GM21381 (cell line): ENCODE measurements at regions not wholly inside any gene's neighbourhood (a gene's known extent, or its start where the extent isn't known, plus 50 kb on each side); places are given as distances from the start of the nearest gene placed in this dataset.
"Not testable (repeated sequence)": the region's sequence is repeated elsewhere in the genome, so short reads cannot be mapped to it uniquely, and the experiment has no call there.

Experiments
- ATAC-seq: cut with Tn5 transposase; IDR thresholded peaks from one replicate; pipeline ENCODE4 v1.9.1; 2021; ENCODE audit warnings: mild to moderate bottlenecking, moderate library complexity; ENCODE audit not compliant: unreplicated experiment

DNA sequence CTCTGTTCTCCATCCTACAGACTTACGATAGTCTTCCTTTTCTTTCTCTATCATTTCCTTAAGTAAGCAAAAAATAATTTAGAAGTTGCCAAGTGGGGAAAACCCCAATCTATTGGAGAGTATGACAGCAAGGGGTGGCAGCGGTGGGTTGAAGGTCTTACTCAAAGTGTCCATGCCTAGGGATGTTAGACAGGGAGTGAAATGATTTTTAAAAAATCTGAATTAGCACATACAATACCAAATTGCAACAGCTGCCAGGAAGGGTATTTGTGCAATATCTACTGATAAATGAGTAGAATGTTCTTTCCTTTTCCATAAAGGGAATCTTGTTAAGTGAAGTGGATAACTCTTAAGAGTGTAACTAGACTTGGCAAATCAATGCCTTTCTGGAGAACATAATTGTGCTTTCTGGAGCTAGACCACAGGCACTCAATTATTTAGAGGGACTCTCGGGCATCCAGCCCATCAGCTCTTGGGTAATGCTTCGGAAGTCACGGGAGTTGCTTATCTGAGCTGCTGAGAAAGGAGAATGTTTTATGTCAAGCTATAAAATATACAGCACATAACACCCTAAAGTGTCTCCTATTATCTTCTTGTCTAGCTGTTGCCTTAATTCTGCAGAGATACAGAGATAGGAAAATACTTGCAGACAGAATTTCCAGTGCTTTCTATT lies 151.5 kb downstream of the KCNJ2 start:
- no peak for ATAC-seq

DNA sequence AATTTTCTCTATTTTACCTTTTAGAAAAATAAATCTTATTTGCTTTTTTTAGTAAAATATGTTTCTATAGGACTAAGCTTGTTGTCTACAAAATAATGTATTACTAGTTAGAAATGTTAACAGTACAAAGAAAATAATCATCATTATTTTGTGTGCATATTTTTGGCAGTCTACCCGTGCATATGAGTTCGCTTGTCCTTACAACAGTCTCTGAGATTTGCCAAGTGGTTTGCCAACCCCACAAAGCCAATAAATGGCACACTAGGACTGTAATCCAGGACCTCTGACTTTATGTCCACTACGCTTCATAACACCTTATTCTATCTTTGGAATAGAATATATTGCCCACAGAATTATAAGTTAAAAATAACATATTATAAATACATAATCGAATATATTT lies 152.0 kb downstream of the KCNJ2 start:
- ATAC-seq = no peak

DNA sequence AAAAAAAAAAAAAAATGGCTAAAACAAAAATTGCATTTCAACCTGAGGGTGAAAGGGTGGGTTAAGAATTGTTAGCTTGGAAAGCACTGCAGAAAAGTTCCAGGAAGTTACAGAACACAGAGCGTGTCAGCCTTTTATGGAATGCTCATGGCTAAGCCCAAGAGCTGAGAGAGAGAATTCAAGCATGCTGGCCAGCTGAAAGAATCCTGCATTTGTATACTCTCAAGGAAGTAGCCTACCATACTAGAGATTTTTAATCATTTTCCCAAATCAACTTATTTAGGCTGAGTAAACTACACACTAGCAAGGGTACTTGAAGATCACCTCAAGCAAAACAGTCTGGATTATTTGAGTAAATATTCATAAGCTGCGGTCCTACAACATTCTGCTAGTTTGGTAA lies 153.9 kb downstream of the KCNJ2 start:
- ATAC-seq = no peak

DNA sequence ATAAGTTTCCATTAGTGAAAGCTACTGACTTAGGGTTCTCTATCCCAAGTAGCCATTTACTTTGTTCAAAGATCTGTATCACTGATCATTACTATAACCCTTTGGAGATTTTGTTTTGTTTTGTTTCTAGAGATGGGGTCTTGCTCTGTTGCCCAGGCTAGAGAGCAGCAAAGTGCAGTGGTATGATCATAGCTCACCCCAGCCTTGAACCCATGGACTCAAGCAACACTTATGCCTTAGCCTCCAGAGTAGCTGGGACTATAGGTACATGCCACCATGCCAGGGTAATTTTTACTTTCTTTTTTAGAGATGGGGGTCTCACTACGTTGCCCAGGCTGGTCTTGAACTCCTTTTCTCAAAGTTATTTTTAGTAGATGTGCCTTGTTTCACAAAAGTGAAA lies 154.7 kb downstream of the KCNJ2 start:
- no peak for ATAC-seq

DNA sequence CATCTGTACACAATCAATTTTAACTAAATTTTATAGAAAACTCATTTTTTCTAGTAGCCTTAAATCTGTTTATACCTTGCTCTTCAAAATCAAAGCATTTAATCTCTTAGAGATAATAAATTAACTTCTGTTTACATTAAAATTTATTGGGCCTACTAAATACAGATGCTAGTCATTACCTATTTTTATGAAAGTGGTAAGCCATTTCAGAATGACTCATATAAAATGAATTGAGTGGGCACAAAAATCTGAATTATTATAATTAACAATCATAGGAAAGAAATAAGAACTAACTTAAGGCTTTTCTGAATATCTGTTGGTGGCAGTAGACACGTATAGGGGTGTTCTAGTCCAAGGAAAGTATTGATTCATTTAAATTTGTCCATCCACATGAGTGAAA lies 157.9 kb downstream of the KCNJ2 start:
- ATAC-seq = no peak

DNA sequence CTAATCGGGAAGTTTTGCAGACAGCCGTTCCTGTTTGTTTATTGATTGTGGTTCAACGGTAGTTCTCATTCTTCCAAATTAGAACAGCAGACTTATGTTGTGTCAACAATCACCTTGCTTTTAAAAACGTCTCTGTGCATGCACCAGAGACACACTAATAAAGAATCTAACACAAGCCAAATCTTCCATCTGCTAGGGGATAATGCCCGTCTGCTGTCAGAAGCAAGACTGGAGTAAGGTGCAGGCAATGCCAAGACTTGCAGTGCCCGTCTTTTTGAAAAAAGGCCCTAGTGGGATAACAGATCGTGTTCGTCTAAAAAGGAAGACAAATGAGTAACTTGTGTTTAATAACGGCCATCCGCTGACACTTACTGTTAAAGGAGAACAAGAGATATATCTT lies 158.4 kb downstream of the KCNJ2 start:
- ATAC-seq = no peak

DNA sequence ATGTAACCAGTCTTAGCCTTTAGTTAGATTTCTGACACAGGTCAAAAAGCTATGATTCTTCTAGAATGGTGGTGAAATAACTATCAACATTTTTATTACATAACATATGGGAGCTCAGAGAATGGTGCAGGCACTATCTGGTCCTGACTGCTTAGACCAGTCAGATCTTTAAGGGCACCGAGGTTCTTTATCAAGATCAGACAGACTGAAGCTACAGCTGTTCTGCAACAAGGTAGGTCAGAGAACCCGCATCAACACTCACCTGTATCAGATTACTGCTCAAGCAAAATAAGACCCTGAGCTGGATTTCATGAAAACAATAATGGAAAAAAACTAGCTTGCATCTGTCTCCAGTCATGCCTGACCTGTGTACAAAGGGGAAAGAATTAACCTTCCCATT lies 160.4 kb downstream of the KCNJ2 start:
- no peak for ATAC-seq

DNA sequence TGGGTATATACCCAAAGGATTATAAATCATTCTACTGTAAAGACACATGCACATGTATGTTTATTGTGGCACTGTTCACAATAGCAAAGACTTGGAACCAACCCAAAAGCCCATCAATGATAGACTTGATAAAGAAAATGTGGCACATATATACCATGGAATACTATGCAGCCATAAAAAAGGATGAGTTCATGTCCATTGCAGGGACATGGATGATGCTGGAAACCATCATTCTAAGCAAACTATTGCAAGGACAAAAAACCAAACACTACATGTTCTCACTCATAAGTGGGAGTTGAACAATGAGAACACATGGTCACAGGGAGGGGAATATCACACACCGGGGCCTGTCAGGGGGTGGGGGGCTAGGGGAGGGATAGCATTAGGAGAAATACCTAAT lies 161.7 kb downstream of the KCNJ2 start:
- ATAC-seq = not testable (repeated sequence)

DNA sequence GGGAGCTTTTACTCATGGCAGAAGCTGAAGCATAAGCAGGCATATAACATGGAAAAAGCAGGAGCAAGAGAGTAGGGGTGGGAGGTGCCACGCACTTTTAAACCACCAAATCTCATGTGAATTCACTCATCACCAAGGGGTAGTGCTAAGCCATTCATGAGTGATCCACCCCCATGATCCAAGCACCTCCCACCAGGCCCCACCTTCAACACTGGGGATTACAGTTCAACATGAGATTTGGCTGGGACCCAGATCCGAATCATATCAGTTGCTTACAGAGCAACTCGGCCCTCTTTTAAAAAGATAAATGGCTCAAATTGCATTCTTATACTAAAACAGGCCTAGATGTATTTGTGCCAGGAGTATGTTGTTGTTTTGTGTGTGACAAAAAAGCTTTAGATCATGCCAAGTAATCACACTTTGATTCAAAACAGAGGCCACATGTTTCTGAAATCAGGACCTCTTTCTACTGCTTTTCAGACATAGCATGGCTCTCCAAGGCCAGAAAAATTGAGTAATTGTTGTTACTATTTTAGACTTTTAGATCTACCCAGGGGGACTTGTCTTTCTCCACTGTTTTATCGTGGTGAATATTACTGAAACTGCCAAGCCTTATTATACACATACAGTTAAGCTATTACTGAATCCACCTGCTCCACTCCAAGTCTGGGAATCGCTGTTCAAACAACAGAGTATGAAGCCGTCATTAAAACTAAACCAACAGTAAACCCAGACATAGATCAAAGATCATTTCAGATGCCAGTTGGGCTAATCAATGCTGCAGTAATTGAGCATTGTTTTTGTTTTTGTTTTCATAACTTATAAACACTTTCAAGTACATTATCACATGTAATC lies 163.3 kb downstream of the KCNJ2 start:
- ATAC-seq = no peak

DNA sequence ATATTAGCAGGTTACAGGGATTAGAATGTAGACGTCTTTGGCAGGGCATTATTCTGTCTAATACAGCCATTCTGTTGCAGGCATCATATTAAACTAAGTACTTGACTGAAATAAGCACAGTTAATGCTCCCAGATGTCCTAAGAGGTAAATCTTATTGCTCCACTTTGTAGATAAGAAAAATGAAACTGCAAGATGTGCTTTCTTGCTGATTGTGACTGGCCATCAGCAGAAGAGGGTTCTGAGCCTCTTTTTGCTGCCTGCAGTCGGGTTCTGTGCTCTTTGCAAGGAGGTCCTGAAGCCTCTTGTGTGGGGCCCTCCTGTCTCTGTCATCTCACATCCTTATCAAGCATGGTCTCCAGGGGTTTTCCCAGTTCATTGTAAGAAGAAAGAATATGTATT lies 167.1 kb downstream of the KCNJ2 start:
- ATAC-seq = no peak

DNA sequence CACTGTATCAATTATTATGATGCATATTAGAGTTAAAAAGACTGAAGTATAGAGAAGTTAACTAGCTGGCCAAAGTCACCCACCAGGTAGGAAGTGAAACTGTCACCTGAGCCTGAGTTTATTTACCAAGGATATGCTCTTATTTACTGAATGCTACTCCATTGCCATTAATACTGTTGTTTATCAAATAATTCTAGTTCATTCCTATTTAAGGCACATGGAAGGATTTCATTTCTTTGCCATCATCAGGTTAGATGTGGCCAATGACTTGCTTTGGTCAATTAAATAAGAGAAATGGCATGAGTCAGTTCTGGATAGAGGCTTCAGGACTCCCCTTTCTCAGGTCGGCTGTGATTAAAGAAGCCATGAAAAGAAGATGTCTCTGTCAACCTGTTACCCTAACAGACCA lies 169.6 kb downstream of the KCNJ2 start:
- no peak for ATAC-seq

DNA sequence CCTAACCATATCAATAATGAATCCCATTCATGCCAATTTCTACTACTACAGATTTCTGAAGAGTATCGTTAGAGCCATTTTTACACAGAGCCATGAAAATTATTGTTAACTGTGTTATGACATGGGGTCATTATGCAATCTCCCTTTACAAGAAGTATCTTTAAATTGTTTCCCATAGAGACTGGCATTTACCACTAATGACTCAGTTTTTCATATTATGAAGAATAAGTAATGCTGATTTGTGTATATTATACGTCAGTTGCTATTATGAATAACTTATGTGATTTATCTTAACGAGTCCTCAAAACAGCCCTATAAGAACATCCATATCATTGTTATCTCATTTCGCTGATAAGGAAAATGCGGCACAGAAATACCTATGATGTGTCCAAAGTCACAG lies 173.8 kb downstream of the KCNJ2 start:
- ATAC-seq = no peak

DNA sequence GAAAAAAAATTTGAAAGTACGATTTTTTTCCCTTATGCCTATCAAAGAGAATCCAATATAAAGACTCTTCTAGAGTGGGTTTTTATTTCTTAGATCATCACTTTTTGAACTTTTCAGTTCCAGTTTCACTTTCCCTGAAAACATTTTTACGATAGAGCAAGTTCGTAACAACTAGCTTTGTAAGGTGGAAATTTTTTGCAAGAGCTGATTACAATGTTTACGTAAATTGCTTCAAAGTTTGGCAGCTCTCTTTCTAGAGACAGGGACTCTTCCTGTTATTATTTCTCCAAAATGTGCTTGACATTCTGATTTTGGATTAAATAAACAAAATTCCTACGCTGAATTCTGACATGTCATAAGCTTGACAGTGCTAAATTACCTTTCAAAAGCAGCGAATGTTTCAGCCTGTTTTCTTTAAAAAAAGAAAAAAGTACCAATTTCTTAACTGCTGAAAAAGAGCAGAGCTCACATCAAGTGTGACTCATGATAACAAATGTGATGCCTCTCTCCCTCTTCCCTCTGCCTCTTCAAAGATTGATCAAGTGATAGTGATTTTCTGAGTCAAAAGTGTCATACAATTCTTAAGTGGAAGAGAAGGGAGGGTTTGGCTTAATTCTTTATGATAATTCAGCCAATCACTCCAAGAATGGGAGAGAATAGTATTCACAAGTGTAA lies 175.2 kb downstream of the KCNJ2 start:
- no peak for ATAC-seq

DNA sequence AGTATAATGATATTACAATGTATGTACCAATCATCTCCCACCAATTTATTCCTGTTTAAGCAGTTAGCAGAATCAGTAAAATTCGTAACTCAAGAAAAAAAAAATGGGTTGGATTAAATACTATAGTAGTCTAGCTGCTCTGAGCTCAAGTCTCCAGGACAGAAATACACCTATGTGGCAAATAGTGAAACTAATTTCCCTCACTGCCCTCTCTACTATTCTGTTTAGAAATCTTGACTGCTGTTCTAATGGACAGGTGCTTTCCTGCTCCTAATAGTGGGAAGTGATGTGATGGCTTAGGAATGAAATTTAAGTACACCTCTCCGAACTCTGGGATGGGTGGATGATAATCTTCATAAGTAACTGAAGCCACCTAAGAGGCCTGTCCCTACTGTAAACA lies 175.7 kb downstream of the KCNJ2 start:
- ATAC-seq = no peak

DNA sequence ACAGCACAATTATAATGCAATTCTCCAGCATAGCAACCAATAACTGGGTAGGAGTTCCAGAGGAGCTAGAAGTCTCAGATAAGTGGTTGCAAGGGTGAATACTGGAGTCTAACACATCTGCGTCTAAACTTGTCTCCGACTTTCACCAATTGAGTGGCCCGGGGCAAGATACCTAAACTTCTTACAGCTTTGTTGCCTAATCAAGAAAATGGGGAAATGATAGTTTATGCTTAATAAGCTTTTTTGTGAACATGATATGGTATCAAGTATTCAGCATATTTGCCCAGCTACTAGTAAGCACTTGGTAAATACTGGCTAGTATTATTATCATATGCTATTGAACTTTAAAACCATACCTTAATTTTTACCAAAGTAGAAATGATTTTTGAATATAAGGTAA lies 183.5 kb downstream of the KCNJ2 start:
- no peak for ATAC-seq

DNA sequence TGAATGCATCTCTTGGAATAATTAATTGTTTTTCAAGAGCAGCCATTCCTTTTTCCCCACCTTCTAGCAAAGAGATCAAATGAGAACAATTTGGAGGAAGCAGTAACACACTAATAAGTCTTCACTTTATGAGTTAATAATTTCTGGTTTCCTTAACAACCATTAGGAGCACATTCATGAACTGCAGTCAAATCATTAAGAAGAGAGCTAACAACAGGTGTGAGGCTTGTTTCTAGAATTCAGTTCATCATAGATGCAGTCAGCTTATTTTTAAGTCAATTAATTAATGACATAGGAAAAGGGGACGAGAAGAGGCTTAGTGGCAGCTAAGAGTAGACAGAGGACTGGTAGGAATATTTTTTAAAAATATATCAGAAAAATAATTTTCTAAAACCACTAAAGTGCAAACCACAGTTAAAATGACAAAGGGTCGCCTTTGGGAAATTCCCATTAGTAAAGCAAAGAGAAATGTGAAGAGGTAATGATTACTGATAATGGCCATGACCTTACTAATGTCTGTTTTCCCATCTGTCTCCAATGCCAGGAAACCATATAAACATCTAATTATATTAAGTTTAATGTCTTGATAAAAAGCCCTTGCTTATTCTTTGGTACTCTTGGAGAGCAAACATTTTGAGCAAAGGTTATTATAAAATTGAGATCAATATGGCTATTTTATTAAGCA lies 184.2 kb downstream of the KCNJ2 start:
- no peak for ATAC-seq

DNA sequence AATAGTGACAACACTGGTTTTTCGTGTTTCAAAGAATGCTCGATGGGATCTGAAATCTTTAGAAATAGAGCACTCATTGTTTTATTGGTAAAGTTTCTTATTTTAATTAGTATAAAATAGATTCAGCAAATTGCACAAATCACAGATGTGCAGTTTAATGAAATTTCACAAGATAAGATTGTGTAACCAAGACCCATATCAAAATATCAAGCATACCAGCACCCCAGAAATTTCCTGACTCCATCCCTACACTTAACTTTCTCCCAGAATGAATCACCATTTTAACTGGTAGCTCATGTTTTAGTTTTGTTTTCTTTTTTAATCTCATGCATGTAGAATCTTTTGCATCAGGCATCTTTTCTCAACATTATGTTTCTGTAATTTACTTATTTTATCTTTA lies 185.9 kb downstream of the KCNJ2 start:
- ATAC-seq = no peak

DNA sequence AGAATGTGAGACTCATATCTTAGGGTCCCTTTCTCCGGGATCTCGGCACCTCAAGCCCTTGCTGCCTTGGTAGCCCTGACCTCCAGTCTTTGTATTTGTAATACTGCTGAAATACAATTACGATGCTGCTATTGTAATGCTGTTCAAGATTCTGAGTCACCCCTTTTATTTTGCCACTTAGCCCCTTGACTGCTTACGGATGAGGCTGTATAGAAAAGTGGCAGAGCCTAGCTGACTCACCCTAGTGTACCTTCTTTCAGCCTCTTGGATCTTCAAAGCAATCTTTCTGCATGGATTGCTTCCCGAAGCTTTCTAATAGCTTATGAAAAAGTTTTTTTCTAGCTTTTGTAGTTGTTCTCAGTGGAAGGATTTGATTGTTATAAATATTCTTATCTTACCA lies 187.9 kb downstream of the KCNJ2 start:
- ATAC-seq = no peak

DNA sequence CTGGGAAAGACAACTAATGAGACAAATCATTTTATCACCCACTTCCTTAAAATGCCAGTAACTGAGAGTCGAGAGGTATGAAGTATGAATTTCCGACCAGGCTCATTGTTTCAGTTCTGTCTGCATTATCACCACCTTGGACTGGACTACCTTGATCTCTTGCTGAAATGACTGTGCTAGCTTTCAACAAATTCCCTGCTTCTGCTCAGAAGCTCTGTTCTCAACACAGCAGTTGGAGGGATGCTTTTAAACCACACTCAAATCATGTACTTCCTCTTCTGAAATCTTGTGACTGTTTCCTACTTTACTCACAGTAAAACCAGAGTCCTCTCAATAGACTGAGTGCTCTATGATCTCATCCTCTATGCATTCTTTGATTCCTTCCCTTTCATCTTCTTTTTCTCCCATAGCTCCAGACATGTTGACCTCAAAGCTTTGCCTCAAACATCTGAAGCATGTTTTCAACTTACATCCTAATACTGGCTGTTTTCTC lies 195.8 kb downstream of the KCNJ2 start:
- ATAC-seq = no peak

DNA sequence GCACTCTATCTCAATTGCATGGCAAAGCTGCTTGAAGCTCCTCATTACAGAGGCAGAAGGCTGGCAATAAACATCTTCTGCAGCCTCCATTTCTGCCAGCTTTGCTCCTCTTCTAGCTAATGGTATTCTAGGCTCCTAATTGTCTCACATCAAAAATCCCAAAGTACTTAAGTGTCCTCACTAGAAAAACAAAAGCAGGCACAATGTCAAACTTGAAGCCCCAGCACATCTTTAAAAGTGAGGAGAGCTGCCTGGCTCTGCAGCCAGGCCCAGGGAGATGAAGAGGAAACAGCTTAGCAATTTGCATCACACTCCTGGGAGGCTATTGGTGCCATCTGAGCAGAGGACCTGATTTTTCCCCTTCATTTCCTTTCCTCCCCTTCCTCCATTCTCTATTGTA lies 197.1 kb downstream of the KCNJ2 start:
- no peak for ATAC-seq

DNA sequence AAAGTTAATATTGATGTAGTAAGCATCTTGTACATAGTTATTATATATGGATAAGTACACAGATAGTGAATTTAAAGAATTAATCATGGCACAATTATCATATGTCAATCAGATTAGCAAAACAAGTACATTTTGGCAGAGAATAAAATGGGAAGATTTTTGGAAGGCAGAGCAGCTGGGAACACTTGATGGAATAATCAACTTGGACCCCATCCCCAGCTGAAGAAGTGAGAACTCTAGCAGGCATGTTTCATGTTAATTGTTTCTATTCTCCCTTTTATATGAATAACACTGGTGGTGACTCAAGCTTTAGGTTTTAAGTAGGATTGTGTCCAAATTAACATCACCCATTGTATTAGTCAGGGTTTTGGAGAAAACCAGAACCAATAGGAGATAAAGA lies 198.7 kb downstream of the KCNJ2 start:
- no peak for ATAC-seq
